ENCODE measurements at regions not wholly inside any gene's neighbourhood (a gene's known extent, or its start where the extent isn't known, plus 50 kb on each side); places are given as distances from the start of the nearest gene placed in this dataset.

- no peak overlapping the region for H3K4me3 ChIP-seq (ENCODE audit: low read depth, low read length)
- no peak for TF ChIP-seq CTCF (IDR thresholded peaks at IDR 0.05; ENCODE audit: low read depth, low read length)
Observed at GRCh38 chr4:8700531-8700930, 108.0 kb downstream of the CPZ start.

GRCh38 chr4:8699479-8700145 lies 107.0 kb downstream of the CPZ start:
- H3K4me3 ChIP-seq (ENCODE audit: low read depth, low read length): no peak overlapping the region
- TF ChIP-seq CTCF (IDR thresholded peaks at IDR 0.05; ENCODE audit: low read depth, low read length): no peak

GRCh38 chr4:8699063-8699385 lies 106.5 kb downstream of the CPZ start:
- H3K4me3 ChIP-seq (ENCODE audit: low read depth, low read length): no peak overlapping the region
- no peak for TF ChIP-seq CTCF (IDR thresholded peaks at IDR 0.05; ENCODE audit: low read depth, low read length)

GRCh38 chr4:8698341-8699062 lies 105.9 kb downstream of the CPZ start:
- H3K4me3 ChIP-seq (ENCODE audit: low read depth, low read length): no peak overlapping the region
- no peak for TF ChIP-seq CTCF (IDR thresholded peaks at IDR 0.05; ENCODE audit: low read depth, low read length)

- TF ChIP-seq CTCF (IDR thresholded peaks at IDR 0.05; ENCODE audit: low read depth, low read length): no peak
Observed at GRCh38 chr4:8697826-8698225, 105.3 kb downstream of the CPZ start.

GRCh38 chr4:8696369-8697127 lies 104.0 kb downstream of the CPZ start:
- no peak for TF ChIP-seq CTCF (IDR thresholded peaks at IDR 0.05; ENCODE audit: low read depth, low read length)

More at GRCh38 chr4:8697826-8698225, 105.3 kb downstream of the CPZ start:
- H3K4me3 ChIP-seq (ENCODE audit: low read depth, low read length): no peak overlapping the region

More at GRCh38 chr4:8696369-8697127, 104.0 kb downstream of the CPZ start:
- no peak overlapping the region for H3K4me3 ChIP-seq (ENCODE audit: low read depth, low read length)

All from WI38 (cell line).